Left lung (tissue), 4 donors: ENCODE measurements at regions not wholly inside any gene's neighbourhood (a gene's known extent, or its start where the extent isn't known, plus 50 kb on each side); places are given as distances from the start of the nearest gene placed in this dataset.

Experiments used
- ATAC-seq: fragments of 200-7000 bp; cut with Tn5 transposase; one replicate; pipeline ENCODE4 v1.9.1; 2020; ENCODE audit warnings: moderate library complexity
- DNase-seq, 4 donors: peaks; one replicate each; pipeline ENCODE4 v3.0.0-alpha.2; 2013 to 2020
- H3K27ac ChIP-seq, 2 donors: fragments of 200-600 bp; sonication (generic) in 1 of 2; one replicate each; pipeline versions ENCODE4 v1.5.0 to v1.8.0; 2020 to 2021
- H3K27me3 ChIP-seq, 2 donors: fragments of 200-600 bp; sonication (generic) in 1 of 2; one replicate each; pipeline versions ENCODE4 v1.5.0 to v1.8.0; 2020 to 2021
- H3K36me3 ChIP-seq, 2 donors: fragments of 200-600 bp; sonication (generic) in 1 of 2; one replicate each; pipeline versions ENCODE4 v1.5.0 to v1.8.0; 2020 to 2021
- H3K4me1 ChIP-seq, 2 donors: fragments of 200-600 bp; one replicate each; pipeline ENCODE4 v1.8.0; 2021
- H3K4me3 ChIP-seq, 2 donors: fragments of 200-600 bp; sonication (generic) in 1 of 2; one replicate each; pipeline versions ENCODE4 v1.5.0 to v1.8.0; 2020 to 2021; ENCODE audit warnings: mild to moderate bottlenecking in 1 of 2
- H3K9me3 ChIP-seq, 2 donors: fragments of 200-600 bp; sonication (generic) in 1 of 2; one replicate each; pipeline versions ENCODE4 v1.5.0 to v1.8.0; 2020 to 2021
- CTCF ChIP-seq, 2 donors: fragments of 200-600 bp; sonication (generic) in 1 of 2; IDR thresholded peaks; one replicate each; pipeline versions ENCODE4 v1.5.0 to v1.8.0; 2021; ENCODE audit warnings: antibody characterized with exemption in 2 of 2
- intact Hi-C, 2 donors: fragments of 100-400 bp; cut with DNase I; formaldehyde crosslinking; loops; one replicate each; pipeline versions ENCODE4 v1.11.2 to v1.14.2; 2022
- donor health status: DM: no; HTN: yes; CAD: no.
- donor health status: DM: no; HTN: no; CAD: no.

DNA sequence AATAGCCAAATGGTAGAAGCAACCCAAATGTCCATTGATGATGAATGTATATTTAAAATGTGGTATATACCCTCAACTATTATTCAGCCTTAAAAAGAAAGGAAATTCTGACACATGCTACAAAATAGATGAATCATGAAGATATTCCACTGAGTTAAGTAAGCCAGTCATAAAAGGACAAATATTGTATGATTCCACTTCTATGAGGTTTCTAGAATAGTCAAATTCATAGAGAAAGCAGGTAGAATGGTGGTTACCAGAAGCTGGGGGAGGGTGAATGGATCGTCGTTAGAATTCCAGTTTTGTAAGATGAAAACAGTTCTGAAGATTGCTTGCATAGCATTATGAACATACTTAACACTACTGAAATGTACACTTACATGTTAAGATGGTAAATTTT is 214.3 kb upstream of the MYLIP start:
- no peaks in the 10 kb centered on the region for H3K36me3 ChIP-seq
- H3K27me3 ChIP-seq = no peaks in the 10 kb centered on the region
- DNase-seq (no peak), ATAC-seq (no peak)
- no peaks in the 10 kb centered on the region for H3K9me3 ChIP-seq
- TF ChIP-seq CTCF (IDR thresholded peaks at IDR 0.05) = no peak
- no peak overlapping the region for H3K4me3 ChIP-seq
- H3K27ac ChIP-seq = no peak overlapping the region
- H3K4me1 ChIP-seq = no peaks in the 10 kb centered on the region
- intact Hi-C loops = no loop called here

DNA sequence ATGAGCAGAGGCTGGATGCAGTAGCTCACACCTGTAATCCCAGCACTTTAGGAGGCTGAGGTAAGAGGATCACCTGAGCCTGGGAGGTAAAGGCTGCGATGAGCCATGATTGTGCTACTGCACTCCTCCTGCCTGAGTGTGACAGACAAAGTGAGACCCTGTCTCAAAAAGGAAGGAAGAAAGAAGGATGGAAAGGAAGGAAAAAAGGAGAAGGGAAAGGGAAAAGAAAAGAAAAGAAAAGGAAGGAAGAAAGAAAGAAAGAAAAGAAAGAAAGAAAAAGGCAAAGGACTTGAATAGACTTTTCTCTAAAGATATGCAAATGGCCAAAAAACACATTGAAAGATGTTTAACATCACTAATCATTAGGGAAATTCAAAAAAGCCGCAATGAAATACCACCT is 215.3 kb upstream of the MYLIP start:
- Histone ChIP-seq H3K27ac (no peak overlapping the region), H3K27me3 (no peaks in the 10 kb centered on the region), H3K4me1 (no peaks in the 10 kb centered on the region), H3K36me3 (no peaks in the 10 kb centered on the region), H3K4me3 (no peak overlapping the region), H3K9me3 (no peaks in the 10 kb centered on the region)
- no peak for TF ChIP-seq CTCF (IDR thresholded peaks at IDR 0.05)
- intact Hi-C loops = no loop called here
- DNase-seq (no peak), ATAC-seq (no peak)

GRCh38 chr6:15912505-15913400 is 216.1 kb upstream of the MYLIP start:
- ATAC-seq (no peak), DNase-seq (no peak)
- Histone ChIP-seq H3K27me3 (no peaks in the 10 kb centered on the region), H3K36me3 (no peaks in the 10 kb centered on the region), H3K27ac (no peak overlapping the region), H3K4me3 (no peak overlapping the region), H3K4me1 (no peaks in the 10 kb centered on the region), H3K9me3 (no peaks in the 10 kb centered on the region)
- no peak for TF ChIP-seq CTCF (IDR thresholded peaks at IDR 0.05)
- intact Hi-C loops = no loop called here

GRCh38 chr6:15911753-15912504 is 217.0 kb upstream of the MYLIP start:
- H3K4me3 ChIP-seq = no peak overlapping the region
- H3K27me3 ChIP-seq = no peaks in the 10 kb centered on the region
- H3K36me3 ChIP-seq = no peaks in the 10 kb centered on the region
- intact Hi-C loops = no loop called here
- peaks cover 0 to 3% of the 10 kb centered on the region in 2 donors for H3K4me1 ChIP-seq
- peak; percentile 65 for ATAC-seq
- H3K27ac ChIP-seq = no peak overlapping the region
- TF ChIP-seq CTCF (IDR thresholded peaks at IDR 0.05) = no peak
- DNase-seq = no peak
- no peaks in the 10 kb centered on the region for H3K9me3 ChIP-seq
